AG04450 (cell line): ENCODE measurements at regions not wholly inside any gene's neighbourhood (a gene's known extent, or its start where the extent isn't known, plus 50 kb on each side); places are given as distances from the start of the nearest gene placed in this dataset.

Experiments used
- CTCF ChIA-PET: fragments of 300-600, 350-600 bp; formaldehyde crosslinking; extraction: SDS; loops from one replicate; lab custom pipeline; 2022; ENCODE audit warnings: antibody characterized with exemption, inconsistent platforms; lab: Charles Lee
- POLR2A ChIA-PET: fragments of 350-600 bp; formaldehyde crosslinking; extraction: SDS; loops from one replicate; lab custom pipeline; 2021; ENCODE audit warnings: antibody characterized with exemption, inconsistent platforms; lab: Yijun Ruan, JAX
- DNase-seq: peaks from one replicate; pipeline ENCODE4 v3.0.0-alpha.2; 2011; ENCODE audit warnings: low read depth, low spot score
- H3K27ac ChIP-seq: one replicate; pipeline ENCODE4 v1.5.1; 2012; ENCODE audit warnings: low read depth, low read length, control low read depth
- H3K27me3 ChIP-seq: one replicate; pipeline ENCODE4 v1.6.0; 2012; ENCODE audit warnings: low read length; ENCODE audit not compliant: control insufficient read depth, insufficient read depth
- H3K4me3 ChIP-seq: 2 replicates; pipeline ENCODE4 v1.5.1; 2011; ENCODE audit warnings: mild to moderate bottlenecking, low read depth, low read length, control low read depth
- H3K9me3 ChIP-seq: 2 replicates; pipeline ENCODE4 v1.5.1; 2012; ENCODE audit warnings: low read length; ENCODE audit not compliant: control insufficient read depth, insufficient read depth
- TF ChIP-seq, protein P1 (sequence below): IDR thresholded peaks from 2 replicates; pipeline ENCODE4 v1.5.1; 2011; ENCODE audit warnings: low read depth, low read length, control low read depth, inconsistent platforms

DNA sequence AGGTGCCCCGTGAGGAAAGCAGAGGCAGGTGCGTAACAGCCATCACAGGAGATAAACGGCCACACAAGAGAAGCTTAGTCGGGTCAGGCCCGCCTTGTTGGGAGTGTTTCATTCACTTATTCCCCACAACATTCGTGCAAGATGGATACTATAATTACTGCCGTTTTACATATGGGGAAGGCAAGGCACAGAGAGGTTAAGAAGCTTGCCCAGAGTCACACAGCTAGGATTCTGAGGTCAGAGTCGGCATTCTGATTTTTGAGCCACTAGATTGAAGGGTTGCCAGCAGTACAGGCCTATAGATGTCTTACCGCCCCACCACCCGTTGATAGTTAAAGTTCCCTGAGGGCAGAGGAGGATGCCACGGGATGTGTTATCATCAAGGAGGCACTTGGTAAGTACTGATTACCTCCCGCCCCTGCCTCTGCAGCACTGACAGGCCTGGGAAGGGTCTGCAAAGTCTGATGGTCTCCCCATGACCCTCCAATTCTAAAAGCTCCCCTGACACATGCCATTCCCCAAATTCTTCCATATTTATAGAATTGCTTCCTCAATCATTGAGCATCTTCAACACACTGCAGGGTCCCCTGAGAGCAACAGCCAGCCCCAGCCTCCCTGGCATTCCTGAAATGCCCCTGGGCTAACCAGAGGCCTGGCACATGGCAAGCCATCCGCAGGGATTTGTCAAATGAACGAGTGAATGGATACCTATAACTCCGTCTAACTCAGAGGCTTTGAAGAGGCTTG, 74.7 kb upstream of the CLDN14 start:
- no peak for DNase-seq
- H3K9me3 ChIP-seq = no peaks in the 10 kb centered on the region
- peaks cover 28% of the 10 kb centered on the region for H3K27me3 ChIP-seq
- no peak overlapping the region for H3K4me3 ChIP-seq
- TF ChIP-seq, protein P1, sequence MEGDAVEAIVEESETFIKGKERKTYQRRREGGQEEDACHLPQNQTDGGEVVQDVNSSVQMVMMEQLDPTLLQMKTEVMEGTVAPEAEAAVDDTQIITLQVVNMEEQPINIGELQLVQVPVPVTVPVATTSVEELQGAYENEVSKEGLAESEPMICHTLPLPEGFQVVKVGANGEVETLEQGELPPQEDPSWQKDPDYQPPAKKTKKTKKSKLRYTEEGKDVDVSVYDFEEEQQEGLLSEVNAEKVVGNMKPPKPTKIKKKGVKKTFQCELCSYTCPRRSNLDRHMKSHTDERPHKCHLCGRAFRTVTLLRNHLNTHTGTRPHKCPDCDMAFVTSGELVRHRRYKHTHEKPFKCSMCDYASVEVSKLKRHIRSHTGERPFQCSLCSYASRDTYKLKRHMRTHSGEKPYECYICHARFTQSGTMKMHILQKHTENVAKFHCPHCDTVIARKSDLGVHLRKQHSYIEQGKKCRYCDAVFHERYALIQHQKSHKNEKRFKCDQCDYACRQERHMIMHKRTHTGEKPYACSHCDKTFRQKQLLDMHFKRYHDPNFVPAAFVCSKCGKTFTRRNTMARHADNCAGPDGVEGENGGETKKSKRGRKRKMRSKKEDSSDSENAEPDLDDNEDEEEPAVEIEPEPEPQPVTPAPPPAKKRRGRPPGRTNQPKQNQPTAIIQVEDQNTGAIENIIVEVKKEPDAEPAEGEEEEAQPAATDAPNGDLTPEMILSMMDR = no peak
- CTCF ChIA-PET = no interaction called here
- H3K27ac ChIP-seq = no peak overlapping the region
- POLR2A ChIA-PET = no interaction called here

DNA sequence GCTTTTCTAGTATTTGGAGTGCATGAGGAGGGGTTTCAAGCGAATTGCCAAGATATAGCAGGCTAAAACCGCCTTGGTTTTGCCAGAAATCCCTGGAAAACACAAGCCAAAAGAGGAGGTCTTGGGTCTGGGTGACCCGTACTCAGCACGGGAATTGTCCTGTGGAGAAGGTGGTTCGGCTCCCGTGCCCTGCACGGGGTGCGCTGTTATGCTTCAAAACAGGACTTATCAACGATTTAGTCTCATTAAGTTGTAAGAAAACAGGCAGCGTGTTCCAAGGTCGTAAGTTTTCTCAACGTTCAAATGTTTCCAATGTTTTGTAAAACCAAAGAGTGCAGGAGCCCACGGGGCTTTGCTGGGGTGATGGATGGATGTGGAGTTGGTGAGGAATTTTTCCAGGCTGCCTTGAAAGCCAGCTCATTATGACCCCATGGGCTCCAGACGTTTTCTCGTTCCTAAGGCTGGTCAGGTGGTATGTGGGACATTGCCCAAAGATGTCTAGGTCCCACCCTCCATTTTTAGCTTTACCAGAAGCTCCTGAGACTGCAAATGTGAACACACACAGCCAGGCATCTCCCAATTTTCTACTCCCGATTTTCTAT, 75.4 kb upstream of the CLDN14 start:
- Histone ChIP-seq H3K27ac (no peak overlapping the region), H3K9me3 (no peaks in the 10 kb centered on the region), H3K27me3 (peaks cover 28% of the 10 kb centered on the region), H3K4me3 (no peak overlapping the region)
- TF ChIP-seq, protein P1 = no peak
- DNase-seq = no peak
- ChIA-PET POLR2A (no interaction called here), CTCF (no interaction called here)

DNA sequence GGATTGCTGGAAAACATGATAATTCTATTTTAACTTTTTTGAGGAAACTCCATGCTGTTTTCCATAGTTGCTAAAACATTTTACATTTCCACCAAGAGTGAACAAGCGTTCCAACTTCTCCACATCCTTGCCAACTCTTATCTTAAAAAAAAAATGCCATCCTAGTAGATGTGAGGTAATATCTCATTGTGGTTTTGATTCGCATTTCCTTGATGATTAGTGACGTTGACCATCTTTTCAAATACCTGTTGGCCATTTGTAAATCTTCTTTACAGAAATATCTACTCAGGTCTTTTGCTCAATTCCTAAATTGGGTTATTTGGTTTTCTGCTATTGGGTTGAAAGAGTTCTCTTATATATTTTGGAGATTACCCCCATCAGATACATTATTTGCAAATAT, 77.4 kb upstream of the CLDN14 start:
- DNase-seq = no peak
- ChIA-PET POLR2A (no interaction called here), CTCF (no interaction called here)
- Histone ChIP-seq H3K9me3 (no peaks in the 10 kb centered on the region), H3K27me3 (peaks cover 41% of the 10 kb centered on the region), H3K4me3 (no peak overlapping the region), H3K27ac (no peak overlapping the region)
- TF ChIP-seq, protein P1 = no peak

DNA sequence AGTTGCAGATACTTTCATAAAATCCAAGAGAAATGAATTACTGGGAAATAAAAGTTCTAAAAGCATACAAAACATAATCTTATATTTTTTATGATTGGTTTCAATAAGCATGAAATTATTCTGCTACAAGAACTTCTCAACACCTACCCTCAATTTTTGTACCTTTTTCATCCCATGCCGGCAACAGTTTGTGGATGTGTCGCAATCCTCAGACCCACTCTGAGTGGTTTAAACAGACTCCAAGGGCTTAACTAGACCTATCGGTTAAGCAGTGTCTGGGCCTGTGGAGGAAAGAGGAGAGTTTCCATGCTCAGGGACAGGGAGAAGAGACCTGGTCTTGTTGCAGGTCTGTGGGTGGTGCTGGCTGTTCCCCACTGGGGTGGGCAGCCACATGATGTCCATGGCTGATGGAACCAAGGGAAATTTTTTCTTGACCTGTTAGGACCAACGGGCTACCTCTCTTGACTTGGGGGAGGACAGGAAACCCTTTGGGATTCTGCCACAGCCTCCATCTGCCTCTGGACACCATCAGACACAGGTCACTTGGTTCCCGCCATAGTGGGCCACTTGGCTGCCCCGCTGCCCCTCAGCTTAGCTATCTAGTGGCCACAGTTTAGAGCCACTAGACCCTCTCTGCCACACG, 81.1 kb upstream of the CLDN14 start:
- Histone ChIP-seq H3K27me3 (peaks cover 41% of the 10 kb centered on the region), H3K4me3 (no peak overlapping the region), H3K9me3 (no peaks in the 10 kb centered on the region; the same call in 1 of the 2 replicates), H3K27ac (no peak overlapping the region)
- DNase-seq = no peak
- ChIA-PET POLR2A (no interaction called here), CTCF (no interaction called here)
- TF ChIP-seq, protein P1 = no peak
